22Rv1 (cell line): ENCODE measurements at regions not wholly inside any gene's neighbourhood (a gene's known extent, or its start where the extent isn't known, plus 50 kb on each side); places are given as distances from the start of the nearest gene placed in this dataset.
"Not testable (repeated sequence)": the region's sequence is repeated elsewhere in the genome, so short reads cannot be mapped to it uniquely, and the experiment has no call there.

Source experiments
- H3K27ac ChIP-seq: fragments of 450-650 bp; 2 replicates; pipeline ENCODE4 v1.5.1; 2017
- CTCF ChIP-seq: fragments of 450-650 bp; IDR thresholded peaks from 2 replicates; pipeline ENCODE4 v1.5.1; 2017; ENCODE audit warnings: mild to moderate bottlenecking
- ZFX ChIP-seq: fragments of 450-650 bp; IDR thresholded peaks from 2 replicates; pipeline ENCODE4 v1.6.1; 2017; ENCODE audit warnings: antibody characterized with exemption, borderline replicate concordance

DNA sequence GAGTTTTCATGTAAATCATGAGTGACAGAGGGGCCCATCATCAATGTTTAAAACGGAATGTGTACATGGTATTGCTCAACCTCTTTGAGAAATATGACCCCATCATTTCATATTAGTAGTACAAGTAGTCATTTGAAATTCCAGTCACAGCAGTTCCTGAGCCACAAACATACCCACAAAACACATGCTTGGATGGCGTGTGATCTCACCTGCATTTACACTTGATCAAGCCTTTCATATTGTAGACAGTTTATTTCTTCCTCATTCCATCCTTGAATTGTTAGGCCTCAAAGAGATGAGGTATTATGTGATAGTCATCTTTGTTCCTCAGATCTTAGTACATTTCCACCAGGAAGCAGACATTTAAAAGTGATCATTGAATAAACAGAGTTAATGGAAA lies 96.8 kb upstream of the TAS2R1 start:
- no peak overlapping the region for H3K27ac ChIP-seq
- TF ChIP-seq CTCF: no peak
- TF ChIP-seq ZFX: no peak

DNA sequence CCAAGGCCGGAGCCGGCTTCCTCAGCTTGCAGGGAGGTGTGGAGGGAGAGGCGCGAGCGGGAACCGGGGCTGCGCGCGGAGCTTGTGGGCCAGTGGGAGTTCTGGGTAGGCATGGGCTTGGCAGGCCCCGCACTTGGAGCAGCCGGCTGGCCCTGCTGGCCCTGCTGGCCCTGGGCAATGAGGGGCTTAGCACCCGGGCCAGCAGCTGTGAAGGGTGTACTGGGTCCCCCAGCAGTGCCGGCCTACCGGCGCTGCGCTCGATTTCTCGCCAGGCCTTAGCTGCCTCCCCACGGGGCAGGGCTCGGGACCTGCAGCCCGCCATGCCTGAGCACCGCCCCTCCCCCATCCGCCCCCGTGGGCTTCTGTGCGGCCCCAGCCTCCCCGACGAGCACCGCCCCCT lies 95.1 kb upstream of the TAS2R1 start:
- H3K27ac ChIP-seq: not testable (repeated sequence)

DNA sequence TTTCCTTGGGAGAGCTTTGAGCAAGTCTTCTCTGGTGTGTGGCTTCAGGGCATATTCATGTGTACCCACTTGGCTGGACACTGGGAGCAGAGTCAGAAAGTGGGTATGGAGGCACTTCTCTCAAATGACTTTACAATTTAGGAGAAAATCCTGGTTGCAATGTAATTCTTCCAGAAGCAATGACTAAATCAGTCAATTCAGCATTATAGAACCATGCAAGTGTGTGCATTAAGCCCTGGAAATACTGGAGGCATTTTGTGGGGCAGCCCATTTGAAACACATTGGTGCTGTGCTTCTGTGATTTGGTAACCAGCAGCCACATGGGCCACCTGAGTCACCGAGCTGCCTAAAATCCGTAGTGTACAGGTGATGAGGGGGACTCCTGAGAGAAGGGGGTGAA lies 94.6 kb upstream of the TAS2R1 start:
- H3K27ac ChIP-seq: no peak overlapping the region
- TF ChIP-seq ZFX (no peak), CTCF (no peak)

GRCh38 chr5:9722601-9723180 lies 92.5 kb upstream of the TAS2R1 start:
- H3K27ac ChIP-seq: no peak overlapping the region
- TF ChIP-seq ZFX: no peak
- no peak for TF ChIP-seq CTCF

DNA sequence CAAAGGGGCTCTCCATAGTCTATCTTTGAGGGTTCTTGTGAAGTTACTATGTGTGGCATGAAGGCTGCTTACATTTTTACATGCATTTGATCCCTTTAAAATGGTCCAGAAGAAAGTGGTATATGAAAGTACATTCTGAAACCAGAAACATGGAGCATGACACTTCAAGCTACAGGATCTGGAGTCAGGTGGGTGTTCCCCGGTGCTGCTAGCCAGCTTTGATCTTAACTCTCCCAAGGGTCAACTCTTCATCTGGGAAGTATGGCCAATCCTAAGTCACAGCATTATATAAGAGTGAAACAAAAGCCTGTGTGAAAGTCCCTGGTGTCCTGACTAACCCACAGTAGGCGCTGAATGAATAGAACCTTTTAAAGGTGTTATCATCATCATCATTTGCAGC lies 91.0 kb upstream of the TAS2R1 start:
- TF ChIP-seq CTCF: no peak
- no peak for TF ChIP-seq ZFX
- no peak overlapping the region for H3K27ac ChIP-seq

DNA sequence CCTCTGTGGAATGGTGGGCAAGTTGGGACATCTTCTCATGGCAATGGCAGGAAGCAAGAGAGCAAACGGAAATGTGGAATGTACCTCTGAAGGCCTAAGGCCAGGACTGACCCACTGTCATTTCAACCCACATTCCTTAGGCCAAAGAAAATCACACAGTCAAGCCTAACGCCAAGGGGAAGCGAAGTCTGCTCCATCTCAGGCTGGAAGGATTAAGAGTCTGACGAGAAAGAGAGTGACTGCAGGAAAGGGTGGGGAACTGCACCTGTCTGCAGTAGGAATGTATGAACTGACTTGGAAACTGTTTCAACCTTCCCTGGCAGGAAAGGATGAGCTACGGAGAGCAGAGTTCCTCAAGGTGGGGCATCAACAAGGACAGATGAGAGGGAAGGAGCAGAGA lies 90.2 kb upstream of the TAS2R1 start:
- H3K27ac ChIP-seq: no peak overlapping the region
- TF ChIP-seq ZFX (no peak), CTCF (no peak)

GRCh38 chr5:9716838-9717281 lies 86.7 kb upstream of the TAS2R1 start:
- no peak for TF ChIP-seq ZFX
- TF ChIP-seq CTCF: no peak
- H3K27ac ChIP-seq: no peak overlapping the region

DNA sequence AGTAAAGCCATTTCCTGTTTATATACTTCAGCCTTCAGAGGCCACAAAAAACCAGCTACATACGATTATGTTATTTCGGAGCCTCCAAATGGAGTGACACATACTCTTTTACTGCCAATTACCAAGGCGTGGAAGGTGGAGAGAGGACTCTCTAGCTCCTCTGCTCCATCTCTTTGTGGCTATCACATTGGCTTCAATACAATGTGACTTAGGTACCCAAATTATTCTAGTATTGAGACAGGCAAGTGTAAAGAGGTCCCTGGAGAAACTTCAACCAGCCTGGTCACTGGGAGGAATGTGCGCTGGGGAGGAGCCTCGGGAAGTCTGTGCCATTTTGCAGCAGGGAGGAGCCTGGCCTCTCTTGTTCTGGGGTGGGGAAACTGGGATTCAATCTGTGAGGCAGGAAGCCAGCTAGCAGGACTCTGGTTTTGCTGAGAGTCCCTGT lies 85.8 kb upstream of the TAS2R1 start:
- H3K27ac ChIP-seq: no peak overlapping the region
- TF ChIP-seq ZFX: no peak
- no peak for TF ChIP-seq CTCF
